Type B pancreatic cell (in vitro differentiated cells): ENCODE measurements at regions not wholly inside any gene's neighbourhood (a gene's known extent, or its start where the extent isn't known, plus 50 kb on each side); places are given as distances from the start of the nearest gene placed in this dataset.

Experiments used
- DNase-seq: peaks from one replicate; pipeline ENCODE4 v3.0.0; 2021; ENCODE audit warnings: mixed read lengths; ENCODE audit not compliant: unreplicated experiment; ENCODE audit errors: extremely low spot score
- H3K27ac Mint-ChIP-seq: 2 replicates; pipeline ENCODE4 v1.8.0; 2021; ENCODE audit warnings: mild to moderate bottlenecking, mixed read lengths
- H3K27me3 Mint-ChIP-seq: 2 replicates; pipeline ENCODE4 v1.8.0; 2021; ENCODE audit warnings: mixed read lengths
- H3K36me3 Mint-ChIP-seq: 2 replicates; pipeline ENCODE4 v1.8.0; 2021; ENCODE audit warnings: mixed read lengths
- H3K4me1 Mint-ChIP-seq: one replicate; pipeline ENCODE4 v1.8.0; 2021; ENCODE audit warnings: mixed read lengths; ENCODE audit not compliant: unreplicated experiment
- H3K4me3 Mint-ChIP-seq: 2 replicates; pipeline ENCODE4 v1.8.0; 2021; ENCODE audit warnings: mild to moderate bottlenecking, mixed read lengths
- H3K9me3 Mint-ChIP-seq: 2 replicates; pipeline ENCODE4 v1.8.0; 2021; ENCODE audit warnings: mixed read lengths
- TF ChIP-seq, protein P1 (sequence below): fragments of 200-600 bp; sonication (generic); conservative IDR thresholded peaks from 2 replicates; pipeline ENCODE4 v1.5.0; 2021; ENCODE audit warnings: antibody characterized with exemption, mild to moderate bottlenecking

DNA sequence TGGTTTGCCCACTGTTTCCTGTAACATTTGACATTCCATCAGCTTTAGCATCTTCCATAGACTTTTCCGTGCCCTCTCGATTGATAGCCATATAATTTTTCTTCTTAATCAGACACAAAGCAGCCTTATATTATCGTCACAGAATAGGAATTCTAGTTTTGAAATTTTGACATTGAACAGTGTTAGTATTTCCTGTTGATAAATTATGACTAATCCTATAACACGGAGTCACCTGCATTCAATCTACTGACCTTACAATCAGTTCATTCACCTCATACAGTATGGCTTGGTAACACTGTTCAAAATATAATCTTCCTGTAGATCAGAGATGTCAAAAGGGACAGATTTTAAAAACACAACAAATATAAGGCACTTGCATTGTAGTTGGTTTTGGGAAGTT, 423.7 kb downstream of the C3orf38 start:
- Mint-ChIP-seq H3K27ac (no peak overlapping the region), H3K9me3 (peaks cover 5% of the 10 kb centered on the region), H3K4me3 (no peak overlapping the region), H3K4me1 (no peaks in the 10 kb centered on the region), H3K36me3 (no peaks in the 10 kb centered on the region), H3K27me3 (no peaks in the 10 kb centered on the region)
- DNase-seq = no peak
- TF ChIP-seq, protein P1, sequence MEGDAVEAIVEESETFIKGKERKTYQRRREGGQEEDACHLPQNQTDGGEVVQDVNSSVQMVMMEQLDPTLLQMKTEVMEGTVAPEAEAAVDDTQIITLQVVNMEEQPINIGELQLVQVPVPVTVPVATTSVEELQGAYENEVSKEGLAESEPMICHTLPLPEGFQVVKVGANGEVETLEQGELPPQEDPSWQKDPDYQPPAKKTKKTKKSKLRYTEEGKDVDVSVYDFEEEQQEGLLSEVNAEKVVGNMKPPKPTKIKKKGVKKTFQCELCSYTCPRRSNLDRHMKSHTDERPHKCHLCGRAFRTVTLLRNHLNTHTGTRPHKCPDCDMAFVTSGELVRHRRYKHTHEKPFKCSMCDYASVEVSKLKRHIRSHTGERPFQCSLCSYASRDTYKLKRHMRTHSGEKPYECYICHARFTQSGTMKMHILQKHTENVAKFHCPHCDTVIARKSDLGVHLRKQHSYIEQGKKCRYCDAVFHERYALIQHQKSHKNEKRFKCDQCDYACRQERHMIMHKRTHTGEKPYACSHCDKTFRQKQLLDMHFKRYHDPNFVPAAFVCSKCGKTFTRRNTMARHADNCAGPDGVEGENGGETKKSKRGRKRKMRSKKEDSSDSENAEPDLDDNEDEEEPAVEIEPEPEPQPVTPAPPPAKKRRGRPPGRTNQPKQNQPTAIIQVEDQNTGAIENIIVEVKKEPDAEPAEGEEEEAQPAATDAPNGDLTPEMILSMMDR = no peak

DNA sequence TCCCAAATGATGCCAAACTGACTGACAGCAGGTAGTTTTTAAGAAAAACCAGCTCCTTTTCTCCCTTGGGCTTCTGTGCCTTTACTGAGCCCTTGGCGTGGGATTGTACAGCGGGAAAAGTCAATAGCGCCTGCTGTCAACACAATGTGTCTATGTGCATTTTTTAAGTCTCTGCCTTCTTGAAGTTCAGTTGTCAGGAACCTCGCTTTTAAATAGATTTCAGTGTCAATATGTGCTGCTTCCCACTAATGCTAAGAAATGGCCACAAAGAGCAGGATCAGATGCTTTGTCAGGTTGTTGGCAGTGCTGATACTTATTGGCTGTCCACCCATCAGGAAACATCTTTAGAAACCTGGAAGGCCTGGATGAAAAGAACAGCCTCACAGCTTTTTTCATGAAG, 424.4 kb downstream of the C3orf38 start:
- Mint-ChIP-seq H3K36me3 (no peaks in the 10 kb centered on the region), H3K27me3 (no peaks in the 10 kb centered on the region)

GRCh38 chr3:88584451-88584850, 434.7 kb downstream of the C3orf38 start:
- Mint-ChIP-seq H3K27ac (no peak overlapping the region), H3K9me3 (no peaks in the 10 kb centered on the region), H3K36me3 (no peaks in the 10 kb centered on the region), H3K4me3 (no peak overlapping the region), H3K4me1 (peaks cover 14% of the 10 kb centered on the region), H3K27me3 (no peaks in the 10 kb centered on the region)
- DNase-seq = no peak
- TF ChIP-seq, protein P1 = no peak

More for the DNA sequence above, 424.4 kb downstream of the C3orf38 start:
- DNase-seq = no peak
- TF ChIP-seq, protein P1 = no peak
- H3K9me3 Mint-ChIP-seq = peaks cover 4% of the 10 kb centered on the region
- H3K4me1 Mint-ChIP-seq = no peaks in the 10 kb centered on the region
- no peak overlapping the region for H3K4me3 Mint-ChIP-seq
- no peak overlapping the region for H3K27ac Mint-ChIP-seq

DNA sequence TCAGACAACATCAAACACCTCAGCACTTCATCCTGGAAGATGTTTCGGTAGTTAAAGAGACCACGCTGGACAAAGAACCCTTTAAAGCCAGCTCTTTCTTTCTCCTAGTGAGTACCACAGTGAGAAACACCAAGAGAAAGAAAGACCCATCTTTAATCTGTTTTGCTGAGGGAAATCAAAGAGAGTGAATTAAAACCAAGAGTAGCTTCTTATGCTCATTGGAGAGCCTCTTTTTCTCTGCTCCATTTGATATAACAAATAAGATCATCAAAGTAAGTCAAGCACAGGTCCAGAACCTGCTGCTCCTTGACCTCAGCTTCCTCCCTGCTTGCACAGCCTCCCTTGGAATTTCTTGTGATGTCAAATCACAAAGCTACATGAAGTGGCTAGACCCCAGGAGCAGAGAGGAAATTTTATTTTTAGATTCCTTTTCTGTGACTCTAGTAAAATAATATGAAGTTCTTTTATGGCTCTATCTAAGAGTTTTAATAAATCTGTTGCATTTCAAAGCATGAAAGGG, 436.4 kb downstream of the C3orf38 start:
- H3K27ac Mint-ChIP-seq = no peak overlapping the region
- no peak overlapping the region for H3K4me3 Mint-ChIP-seq
- H3K36me3 Mint-ChIP-seq = no peaks in the 10 kb centered on the region
- TF ChIP-seq, protein P1 = no peak
- H3K27me3 Mint-ChIP-seq = no peaks in the 10 kb centered on the region
- H3K9me3 Mint-ChIP-seq = no peaks in the 10 kb centered on the region
- DNase-seq = no peak
- peaks cover 16% of the 10 kb centered on the region for H3K4me1 Mint-ChIP-seq

- DNase-seq = no peak
- H3K9me3 Mint-ChIP-seq = no peaks in the 10 kb centered on the region
- H3K27ac Mint-ChIP-seq = no peak overlapping the region
- TF ChIP-seq, protein P1 = no peak
- no peaks in the 10 kb centered on the region for H3K27me3 Mint-ChIP-seq
- H3K4me3 Mint-ChIP-seq = no peak overlapping the region
- no peaks in the 10 kb centered on the region for H3K36me3 Mint-ChIP-seq
- peaks cover 16% of the 10 kb centered on the region for H3K4me1 Mint-ChIP-seq
Observed at GRCh38 chr3:88589138-88589537, 439.4 kb downstream of the C3orf38 start.

DNA sequence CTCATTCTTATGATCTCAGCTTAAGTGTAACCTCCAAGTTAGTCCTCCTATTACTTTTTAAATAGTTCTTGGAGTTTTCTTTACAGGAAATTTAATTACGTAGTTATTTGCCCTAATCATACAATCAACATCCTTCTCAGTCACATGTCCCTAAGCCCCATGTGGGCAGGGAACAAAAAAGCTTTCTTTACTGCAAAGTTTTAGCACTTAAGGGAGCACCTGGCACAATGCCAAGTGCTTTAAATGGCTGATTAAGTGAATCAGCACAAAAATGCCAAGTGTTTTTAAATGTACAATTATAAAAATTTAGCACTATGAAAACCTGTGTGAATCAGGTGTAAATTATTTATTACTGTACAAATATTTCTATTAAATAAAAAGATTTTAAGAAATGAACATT, 445.3 kb downstream of the C3orf38 start:
- Mint-ChIP-seq H3K36me3 (no peaks in the 10 kb centered on the region), H3K4me3 (no peak overlapping the region), H3K27me3 (no peaks in the 10 kb centered on the region), H3K9me3 (peaks cover 4% of the 10 kb centered on the region), H3K27ac (no peak overlapping the region), H3K4me1 (peaks cover 6% of the 10 kb centered on the region)
- TF ChIP-seq, protein P1 = no peak
- DNase-seq = no peak
